PC-9 (cell line): ENCODE measurements at regions not wholly inside any gene's neighbourhood (a gene's known extent, or its start where the extent isn't known, plus 50 kb on each side); places are given as distances from the start of the nearest gene placed in this dataset.

Experiments used
- CTCF ChIP-seq: fragments of 200-600 bp; sonication (generic); conservative IDR thresholded peaks from 2 replicates; pipeline ENCODE4 v1.6.1; 2017; ENCODE audit warnings: mixed run types, antibody characterized with exemption, mild to moderate bottlenecking, moderate library complexity
- EZH2 ChIP-seq: fragments of 200-600 bp; sonication (generic); IDR thresholded peaks from 2 replicates; pipeline ENCODE4 v1.8.0; 2017; ENCODE audit warnings: antibody characterized with exemption, low read depth

DNA sequence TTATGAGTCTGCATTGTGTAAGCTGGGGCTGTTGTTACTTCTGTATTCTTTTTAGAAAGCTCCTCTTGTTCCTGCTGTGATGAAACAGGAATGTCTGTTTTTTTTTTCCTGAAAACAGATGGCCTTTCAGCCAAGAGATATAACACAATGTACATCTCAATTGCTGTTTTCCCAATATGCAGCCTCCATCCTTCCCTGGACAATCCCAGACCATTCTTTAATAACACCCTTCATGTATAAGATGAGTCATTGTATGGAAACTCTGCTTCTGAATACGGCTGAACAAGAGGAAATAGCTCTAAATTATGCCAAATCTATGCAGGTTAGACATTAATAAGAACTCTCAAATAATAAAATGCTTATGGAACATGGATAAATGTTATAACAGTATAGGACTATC is 60.2 kb upstream of the LRRC4C start:
- no peak for TF ChIP-seq CTCF
- no peak for TF ChIP-seq EZH2
